ENCODE measurements at regions not wholly inside any gene's neighbourhood (a gene's known extent, or its start where the extent isn't known, plus 50 kb on each side); places are given as distances from the start of the nearest gene placed in this dataset.
"Not testable (repeated sequence)": the region's sequence is repeated elsewhere in the genome, so short reads cannot be mapped to it uniquely, and the experiment has no call there.

- DNase-seq: no peak
These were observed 73.7 kb downstream of the GEMIN8 start for GRCh38 chrX:13955975-13956374.

GRCh38 chrX:13955095-13955647 lies 74.5 kb downstream of the GEMIN8 start:
- no peak for DNase-seq

- DNase-seq: no peak
These were observed 77.1 kb downstream of the GEMIN8 start for GRCh38 chrX:13952581-13952980.

- not testable (repeated sequence) for DNase-seq
These were observed 83.5 kb downstream of the GEMIN8 start for GRCh38 chrX:13946223-13946622.

- not testable (repeated sequence) for DNase-seq
These were observed 83.9 kb downstream of the GEMIN8 start for GRCh38 chrX:13945787-13946186.

GRCh38 chrX:13940671-13941070 lies 89.0 kb downstream of the GEMIN8 start:
- DNase-seq: no peak

GRCh38 chrX:13939741-13940597 lies 89.7 kb downstream of the GEMIN8 start:
- no peak for DNase-seq

GRCh38 chrX:13938829-13939530 lies 90.7 kb downstream of the GEMIN8 start:
- no peak for DNase-seq

GRCh38 chrX:13938051-13938828 lies 91.5 kb downstream of the GEMIN8 start:
- DNase-seq: no peak

- DNase-seq: peak; percentile 32
These were observed 92.2 kb downstream of the GEMIN8 start for GRCh38 chrX:13937370-13938050.

- DNase-seq: no peak
These were observed 93.0 kb downstream of the GEMIN8 start for GRCh38 chrX:13936521-13937225.

- DNase-seq: no peak
These were observed 95.0 kb downstream of the GEMIN8 start for GRCh38 chrX:13934731-13935130.

- DNase-seq: no peak
These were observed 95.8 kb downstream of the GEMIN8 start for GRCh38 chrX:13933851-13934250.

- no peak for DNase-seq
These were observed 96.3 kb downstream of the GEMIN8 start for GRCh38 chrX:13933352-13933751.

GRCh38 chrX:13932416-13932815 lies 97.3 kb downstream of the GEMIN8 start:
- DNase-seq: no peak

- no peak for DNase-seq
These were observed 102.5 kb downstream of the GEMIN8 start for GRCh38 chrX:13927175-13927574.

- DNase-seq: no peak
These were observed 105.8 kb downstream of the GEMIN8 start for GRCh38 chrX:13923845-13924244.

GRCh38 chrX:13923289-13923688 lies 106.4 kb upstream of the GPM6B start:
- DNase-seq: no peak

GRCh38 chrX:13917507-13917906 lies 100.6 kb upstream of the GPM6B start:
- DNase-seq: no peak

- peak; percentile 22 for DNase-seq
These were observed 94.7 kb upstream of the GPM6B start for GRCh38 chrX:13911586-13911985.

- DNase-seq: no peak
These were observed 89.2 kb upstream of the GPM6B start for GRCh38 chrX:13906093-13906492.

- no peak for DNase-seq
These were observed 86.5 kb upstream of the GPM6B start for GRCh38 chrX:13903405-13903804.

Data from fibroblast of upper back skin (primary cell).